ENCODE measurements at regions not wholly inside any gene's neighbourhood (a gene's known extent, or its start where the extent isn't known, plus 50 kb on each side); places are given as distances from the start of the nearest gene placed in this dataset.

GRCh38 chr12:4145990-4146859, 127.3 kb upstream of the CCND2 start:
- BruUV-seq (replicated peaks) = no TSS peak
- no peak overlapping the region for H3K4me3 ChIP-seq (ENCODE audit: low read depth in 2 of 2, low read length in 2 of 2)
- POLR2A ChIA-PET = no interaction called here
- no peak overlapping the region for H3K27ac ChIP-seq (ENCODE audit: low read length)
- peaks cover 2% of the 10 kb centered on the region; the same call in 1 of the 2 replicates for H3K27me3 ChIP-seq (ENCODE audit: control insufficient read depth, insufficient read depth, low read length)
- H3K9me3 ChIP-seq (ENCODE audit: control insufficient read depth, insufficient read depth, low read depth, low read length) = no peaks in the 10 kb centered on the region
- no peaks in the 10 kb centered on the region for H3K36me3 ChIP-seq (ENCODE audit: control insufficient read depth, insufficient read depth, low read length)
- TF ChIP-seq POLR2AphosphoS5 (IDR thresholded peaks at IDR 0.05; ENCODE audit: low read depth, low read length) = no peak
- TF ChIP-seq REST (IDR thresholded peaks at IDR 0.05; ENCODE audit: insufficient read depth in 1 of 2, low read depth in 2 of 2, low read length in 1 of 2) = no peak
- TF ChIP-seq, protein P1, sequence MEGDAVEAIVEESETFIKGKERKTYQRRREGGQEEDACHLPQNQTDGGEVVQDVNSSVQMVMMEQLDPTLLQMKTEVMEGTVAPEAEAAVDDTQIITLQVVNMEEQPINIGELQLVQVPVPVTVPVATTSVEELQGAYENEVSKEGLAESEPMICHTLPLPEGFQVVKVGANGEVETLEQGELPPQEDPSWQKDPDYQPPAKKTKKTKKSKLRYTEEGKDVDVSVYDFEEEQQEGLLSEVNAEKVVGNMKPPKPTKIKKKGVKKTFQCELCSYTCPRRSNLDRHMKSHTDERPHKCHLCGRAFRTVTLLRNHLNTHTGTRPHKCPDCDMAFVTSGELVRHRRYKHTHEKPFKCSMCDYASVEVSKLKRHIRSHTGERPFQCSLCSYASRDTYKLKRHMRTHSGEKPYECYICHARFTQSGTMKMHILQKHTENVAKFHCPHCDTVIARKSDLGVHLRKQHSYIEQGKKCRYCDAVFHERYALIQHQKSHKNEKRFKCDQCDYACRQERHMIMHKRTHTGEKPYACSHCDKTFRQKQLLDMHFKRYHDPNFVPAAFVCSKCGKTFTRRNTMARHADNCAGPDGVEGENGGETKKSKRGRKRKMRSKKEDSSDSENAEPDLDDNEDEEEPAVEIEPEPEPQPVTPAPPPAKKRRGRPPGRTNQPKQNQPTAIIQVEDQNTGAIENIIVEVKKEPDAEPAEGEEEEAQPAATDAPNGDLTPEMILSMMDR (IDR thresholded peaks at IDR 0.05) = no peak
- TF ChIP-seq TCF7L2 (IDR thresholded peaks at IDR 0.05; ENCODE audit: low read depth, low read length) = no peak
- TF ChIP-seq SIN3A (IDR thresholded peaks at IDR 0.05; ENCODE audit: borderline replicate concordance, insufficient read depth, low read depth, low read length) = no peak
- no peaks in the 10 kb centered on the region for H3K4me1 ChIP-seq (ENCODE audit: control insufficient read depth, insufficient read depth, low read length)
- in situ Hi-C loops (cut with HindIII; ENCODE audit: low pct_unique_long_range_greater_than_20kb, low sequenced_read_pairs) = no loop called here
- CTCF ChIA-PET = no interaction called here
- no peak for ATAC-seq
- intact Hi-C loops (cut with micrococcal nuclease; ENCODE audit: unreplicated experiment) = no loop called here
- no peak for DNase-seq (ENCODE audit: low read depth, low spot score)

- CTCF ChIA-PET = no interaction called here
- no peaks in the 10 kb centered on the region for H3K9me3 ChIP-seq (ENCODE audit: control insufficient read depth, insufficient read depth, low read depth, low read length)
- DNase-seq (ENCODE audit: low read depth, low spot score) (no peak), ATAC-seq (no peak)
- no TSS peak for BruUV-seq (replicated peaks)
- TF ChIP-seq SIN3A (IDR thresholded peaks at IDR 0.05; ENCODE audit: borderline replicate concordance, insufficient read depth, low read depth, low read length) (no peak), POLR2AphosphoS5 (IDR thresholded peaks at IDR 0.05; ENCODE audit: low read depth, low read length) (no peak), REST (IDR thresholded peaks at IDR 0.05; ENCODE audit: insufficient read depth in 1 of 2, low read depth in 2 of 2, low read length in 1 of 2) (no peak), TCF7L2 (IDR thresholded peaks at IDR 0.05; ENCODE audit: low read depth, low read length) (no peak)
- TF ChIP-seq, protein P1 (IDR thresholded peaks at IDR 0.05) = no peak
- H3K27ac ChIP-seq (ENCODE audit: low read length) = no peak overlapping the region
- no peaks in the 10 kb centered on the region for H3K4me1 ChIP-seq (ENCODE audit: control insufficient read depth, insufficient read depth, low read length)
- in situ Hi-C loops (cut with HindIII; ENCODE audit: low pct_unique_long_range_greater_than_20kb, low sequenced_read_pairs) = no loop called here
- no peak overlapping the region for H3K4me3 ChIP-seq (ENCODE audit: low read depth in 2 of 2, low read length in 2 of 2)
- intact Hi-C loops (cut with micrococcal nuclease; ENCODE audit: unreplicated experiment) = no loop called here
- POLR2A ChIA-PET = no interaction called here
- H3K36me3 ChIP-seq (ENCODE audit: control insufficient read depth, insufficient read depth, low read length) = no peaks in the 10 kb centered on the region
- peaks cover 2% of the 10 kb centered on the region; the same call in 1 of the 2 replicates for H3K27me3 ChIP-seq (ENCODE audit: control insufficient read depth, insufficient read depth, low read length)
Observed at GRCh38 chr12:4144676-4145075, 128.9 kb upstream of the CCND2 start.
